GM23338 (cell line): ENCODE measurements at regions not wholly inside any gene's neighbourhood (a gene's known extent, or its start where the extent isn't known, plus 50 kb on each side); places are given as distances from the start of the nearest gene placed in this dataset.

Experiments used
- CREB1 ChIP-seq: fragments of 250-450 bp; sonication (Bioruptor Pico); IDR thresholded peaks from 2 replicates; pipeline ENCODE4 v1.5.0; 2020; ENCODE audit warnings: low read depth, mild to moderate bottlenecking, moderate library complexity
- CTCF ChIP-seq, 2 experiments: fragments of 200-600 bp in 1 of 2; sonication (generic) in 1 of 2; conservative IDR thresholded peaks; 2 replicates each; pipeline versions ENCODE4 v1.5.1 to v1.6.1; 2016 to 2017; ENCODE audit warnings: antibody characterized with exemption in 2 of 2, low read depth in 2 of 2, mild to moderate bottlenecking in 2 of 2, moderate library complexity in 1 of 2
- ETS1 ChIP-seq: IDR thresholded peaks from 2 replicates; pipeline ENCODE4 v1.6.1; 2016; ENCODE audit warnings: antibody characterized with exemption
- EZH2 ChIP-seq: fragments of 200-600 bp; sonication (generic); IDR thresholded peaks from one replicate; pipeline ENCODE4 v1.8.0; 2017; ENCODE audit warnings: antibody characterized with exemption, mild to moderate bottlenecking, low read depth; ENCODE audit not compliant: unreplicated experiment
- EZH2phosphoT487 ChIP-seq: fragments of 200-600 bp; sonication (generic); IDR thresholded peaks from one replicate; pipeline ENCODE4 v1.8.1; 2018; ENCODE audit warnings: antibody characterized with exemption; ENCODE audit not compliant: unreplicated experiment
- JUNB ChIP-seq: IDR thresholded peaks from one replicate; pipeline ENCODE4 v1.6.1; 2016; ENCODE audit warnings: antibody characterized with exemption; ENCODE audit not compliant: unreplicated experiment
- POLR2AphosphoS5 ChIP-seq: IDR thresholded peaks from 2 replicates; pipeline ENCODE4 v1.6.1; 2016; ENCODE audit warnings: antibody characterized with exemption, low read depth
- STAT1 ChIP-seq: IDR thresholded peaks from one replicate; pipeline ENCODE4 v1.6.1; 2016; ENCODE audit warnings: antibody characterized with exemption; ENCODE audit not compliant: unreplicated experiment
- TF ChIP-seq, protein P1 (sequence below): IDR thresholded peaks from one replicate; pipeline ENCODE4 v1.6.1; 2018; ENCODE audit warnings: antibody characterized with exemption; ENCODE audit not compliant: unreplicated experiment

DNA sequence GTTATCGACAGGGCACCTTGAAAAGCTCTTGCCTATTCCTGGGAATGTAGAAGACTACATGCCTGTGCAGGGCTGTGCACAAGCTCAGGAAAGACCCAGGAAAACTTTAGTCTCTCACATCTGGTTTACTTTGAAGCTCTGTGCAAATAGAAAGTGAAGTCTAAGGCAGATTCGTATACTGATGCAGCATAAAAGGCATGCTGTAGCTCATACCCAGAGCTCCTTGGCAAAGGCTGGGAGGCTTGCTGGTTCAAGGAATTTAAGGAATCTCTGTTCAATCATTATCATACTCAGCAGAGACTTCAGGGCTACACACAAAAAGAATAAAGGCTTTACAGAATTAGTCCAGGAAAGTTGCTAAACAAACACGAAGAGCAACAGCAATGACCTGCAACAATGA lies 192.0 kb downstream of the OTUD1 start:
- no peak for TF ChIP-seq CTCF (conservative IDR thresholded peaks at IDR 0.05; ENCODE audit: low read depth in 2 of 2)
- no peak for TF ChIP-seq EZH2
- TF ChIP-seq, protein P1, sequence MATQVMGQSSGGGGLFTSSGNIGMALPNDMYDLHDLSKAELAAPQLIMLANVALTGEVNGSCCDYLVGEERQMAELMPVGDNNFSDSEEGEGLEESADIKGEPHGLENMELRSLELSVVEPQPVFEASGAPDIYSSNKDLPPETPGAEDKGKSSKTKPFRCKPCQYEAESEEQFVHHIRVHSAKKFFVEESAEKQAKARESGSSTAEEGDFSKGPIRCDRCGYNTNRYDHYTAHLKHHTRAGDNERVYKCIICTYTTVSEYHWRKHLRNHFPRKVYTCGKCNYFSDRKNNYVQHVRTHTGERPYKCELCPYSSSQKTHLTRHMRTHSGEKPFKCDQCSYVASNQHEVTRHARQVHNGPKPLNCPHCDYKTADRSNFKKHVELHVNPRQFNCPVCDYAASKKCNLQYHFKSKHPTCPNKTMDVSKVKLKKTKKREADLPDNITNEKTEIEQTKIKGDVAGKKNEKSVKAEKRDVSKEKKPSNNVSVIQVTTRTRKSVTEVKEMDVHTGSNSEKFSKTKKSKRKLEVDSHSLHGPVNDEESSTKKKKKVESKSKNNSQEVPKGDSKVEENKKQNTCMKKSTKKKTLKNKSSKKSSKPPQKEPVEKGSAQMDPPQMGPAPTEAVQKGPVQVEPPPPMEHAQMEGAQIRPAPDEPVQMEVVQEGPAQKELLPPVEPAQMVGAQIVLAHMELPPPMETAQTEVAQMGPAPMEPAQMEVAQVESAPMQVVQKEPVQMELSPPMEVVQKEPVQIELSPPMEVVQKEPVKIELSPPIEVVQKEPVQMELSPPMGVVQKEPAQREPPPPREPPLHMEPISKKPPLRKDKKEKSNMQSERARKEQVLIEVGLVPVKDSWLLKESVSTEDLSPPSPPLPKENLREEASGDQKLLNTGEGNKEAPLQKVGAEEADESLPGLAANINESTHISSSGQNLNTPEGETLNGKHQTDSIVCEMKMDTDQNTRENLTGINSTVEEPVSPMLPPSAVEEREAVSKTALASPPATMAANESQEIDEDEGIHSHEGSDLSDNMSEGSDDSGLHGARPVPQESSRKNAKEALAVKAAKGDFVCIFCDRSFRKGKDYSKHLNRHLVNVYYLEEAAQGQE, result no peak
- no peak for TF ChIP-seq EZH2phosphoT487
- no peak for TF ChIP-seq POLR2AphosphoS5
- no peak for TF ChIP-seq ETS1
- TF ChIP-seq JUNB, result no peak
- TF ChIP-seq STAT1, result no peak
- no peak for TF ChIP-seq CREB1 (CRISPR knock-in tag)
